ENCODE measurements at regions not wholly inside any gene's neighbourhood (a gene's known extent, or its start where the extent isn't known, plus 50 kb on each side); places are given as distances from the start of the nearest gene placed in this dataset.
"Not testable (repeated sequence)": the region's sequence is repeated elsewhere in the genome, so short reads cannot be mapped to it uniquely, and the experiment has no call there.

DNA sequence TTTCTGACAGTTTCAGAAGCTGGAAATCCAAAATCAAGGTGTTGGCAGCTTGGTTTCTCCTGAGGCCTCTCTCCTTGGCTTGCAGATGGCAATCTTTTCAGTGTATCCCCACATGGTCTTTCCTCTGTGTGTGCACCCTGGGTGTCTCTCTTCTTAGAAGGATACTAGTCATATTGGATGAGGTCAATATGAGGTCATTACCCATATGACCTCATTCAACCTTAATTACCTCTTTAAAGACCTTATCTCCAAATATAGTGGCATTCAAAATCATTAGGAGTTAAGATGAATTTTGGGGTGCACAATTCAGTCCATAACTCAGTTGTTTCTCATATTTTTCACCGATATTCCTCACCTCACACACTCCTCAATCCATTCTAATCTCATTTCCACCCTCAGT lies 92.4 kb upstream of the TGM3 start:
- DNase-seq (ENCODE audit: low read depth), result no peak

DNA sequence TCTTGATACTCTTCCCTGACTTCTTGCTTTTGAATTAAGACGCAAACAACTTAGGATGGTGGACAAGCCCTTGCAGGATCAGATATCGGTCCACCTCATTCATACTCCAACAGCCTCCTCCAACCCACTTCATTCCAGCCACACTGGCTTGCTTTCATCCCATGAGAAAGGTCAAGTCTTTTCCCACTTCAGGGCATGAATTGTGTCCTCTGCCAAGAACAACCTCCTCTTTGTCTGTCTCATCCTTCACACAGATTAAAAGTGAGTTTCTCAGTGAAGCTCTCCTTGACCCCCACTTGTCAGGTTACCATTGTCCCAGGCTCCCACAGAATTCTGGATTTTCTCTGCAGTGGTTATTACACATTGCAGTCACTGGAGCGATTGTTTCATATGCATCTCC lies 91.8 kb upstream of the TGM3 start:
- no peak for DNase-seq (ENCODE audit: low read depth)

DNA sequence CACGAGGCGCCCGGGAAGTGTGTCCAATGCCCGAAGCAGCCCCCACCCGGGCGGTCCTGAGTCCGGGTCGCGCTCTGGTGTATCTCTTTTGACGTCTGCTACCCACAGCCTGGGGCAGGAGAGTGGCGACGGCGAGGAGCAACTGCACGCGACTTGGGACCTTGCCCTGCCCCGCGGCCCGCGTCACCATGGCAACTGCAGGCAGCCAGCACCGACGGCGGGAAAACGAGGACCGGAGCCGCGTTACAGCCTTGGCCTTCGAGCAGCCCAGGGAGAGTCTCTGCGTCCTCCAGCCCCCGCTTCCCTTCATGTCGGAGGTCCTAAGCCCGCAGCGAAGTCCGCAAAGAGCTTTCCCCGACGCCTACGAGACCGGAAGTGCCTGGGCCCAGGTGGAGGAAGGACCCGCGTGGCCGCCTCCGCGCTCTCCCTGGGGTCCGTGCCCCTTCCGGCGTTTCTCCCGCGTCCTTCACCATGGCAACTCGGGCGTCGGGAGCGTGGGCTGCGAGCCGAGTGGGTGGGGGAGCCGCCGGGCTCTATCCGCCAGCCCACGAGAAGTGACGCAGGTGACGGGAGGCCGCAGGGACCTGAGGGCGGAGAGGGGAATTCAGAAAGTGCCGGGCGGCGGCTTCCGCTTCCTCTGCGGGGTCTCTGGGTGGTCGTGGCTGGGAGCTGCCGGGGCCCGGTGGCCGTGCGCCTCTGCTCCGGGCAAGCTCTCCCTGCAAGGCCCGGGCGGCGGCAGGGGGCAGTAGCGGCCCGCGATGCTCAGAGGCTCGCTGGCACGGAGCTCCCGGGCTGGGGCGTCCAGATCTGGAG lies 88.6 kb upstream of the TGM3 start:
- peak; percentile 41 for DNase-seq (ENCODE audit: low read depth)

DNA sequence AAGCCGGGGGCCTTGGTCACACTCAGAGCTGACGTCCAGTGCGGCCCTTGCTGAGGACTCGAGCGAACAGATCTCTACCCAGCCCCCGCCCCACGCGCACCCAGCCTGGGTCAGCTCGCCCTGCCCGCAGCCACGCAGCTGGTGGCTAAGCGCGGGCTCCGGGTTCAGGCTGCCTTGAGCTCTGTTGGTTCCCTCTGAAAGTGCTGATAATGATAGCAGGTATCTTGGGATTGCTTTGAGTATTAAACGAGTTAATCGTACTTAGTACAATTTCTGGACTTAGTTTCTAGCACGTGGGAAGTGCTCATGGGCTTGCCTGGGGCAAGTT lies 88.1 kb upstream of the TGM3 start:
- no peak for DNase-seq (ENCODE audit: low read depth)

DNA sequence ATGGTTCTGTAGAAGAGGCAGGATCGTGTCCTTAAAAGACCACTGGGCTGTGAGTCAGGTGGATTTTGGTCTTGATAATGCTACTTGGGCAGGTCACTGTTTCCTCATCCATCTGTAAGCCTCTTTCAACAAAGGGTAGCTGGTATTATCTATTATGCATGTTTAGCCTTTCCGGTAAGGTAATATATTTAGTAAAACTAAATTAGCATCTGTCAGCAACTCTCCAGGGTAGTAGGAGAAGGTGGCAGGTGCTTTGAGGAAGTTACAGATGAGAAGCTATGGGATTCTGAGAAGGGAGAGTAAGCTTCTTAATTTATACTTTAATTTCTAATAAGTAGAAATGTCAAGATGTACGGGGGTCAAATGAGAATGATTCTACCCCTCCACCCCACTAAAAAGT lies 86.9 kb upstream of the TGM3 start:
- DNase-seq (ENCODE audit: low read depth), result no peak

DNA sequence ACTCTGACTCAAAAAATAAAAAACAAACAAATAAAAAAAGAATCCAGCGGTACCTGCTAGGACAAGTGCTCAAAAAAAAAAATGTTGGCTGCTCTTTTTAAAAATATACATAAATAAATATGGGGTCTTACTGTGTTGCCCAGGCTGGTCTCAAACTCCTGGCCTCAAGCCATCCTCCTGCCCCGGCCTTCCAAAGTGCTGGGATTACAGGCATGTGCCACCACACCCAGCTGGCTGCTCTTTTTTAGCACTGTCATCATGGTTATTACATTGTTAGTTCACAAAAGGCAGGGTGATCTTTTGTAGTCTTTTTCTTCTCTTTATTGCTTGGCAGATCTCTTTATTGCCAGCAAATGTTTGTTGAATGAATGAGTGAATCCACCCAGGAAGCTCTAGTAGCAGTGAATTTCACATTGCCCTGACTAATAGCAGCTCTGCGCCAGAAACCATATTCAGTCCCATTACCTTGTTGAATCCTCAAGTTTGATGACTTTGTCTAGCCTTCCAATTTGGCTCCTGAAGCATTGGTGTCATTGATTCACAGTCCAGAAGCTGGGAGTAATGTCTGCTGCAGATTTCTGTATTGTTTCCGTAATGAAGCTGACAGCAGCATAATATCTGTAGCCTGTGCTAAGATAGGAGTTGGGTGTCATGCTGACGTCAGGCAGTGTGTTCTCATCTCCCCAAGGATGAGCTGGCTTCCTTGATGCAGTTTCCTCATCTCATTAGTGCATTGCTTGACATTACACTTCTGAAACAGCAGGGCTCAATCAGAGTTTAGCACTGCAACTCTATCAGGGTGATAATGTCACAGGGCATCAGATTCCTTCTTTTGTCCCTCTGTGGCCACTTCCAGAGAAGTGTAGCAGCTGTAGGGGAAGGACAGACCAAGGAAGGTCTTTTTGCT lies 84.9 kb upstream of the TGM3 start:
- DNase-seq (ENCODE audit: low read depth), result no peak

DNA sequence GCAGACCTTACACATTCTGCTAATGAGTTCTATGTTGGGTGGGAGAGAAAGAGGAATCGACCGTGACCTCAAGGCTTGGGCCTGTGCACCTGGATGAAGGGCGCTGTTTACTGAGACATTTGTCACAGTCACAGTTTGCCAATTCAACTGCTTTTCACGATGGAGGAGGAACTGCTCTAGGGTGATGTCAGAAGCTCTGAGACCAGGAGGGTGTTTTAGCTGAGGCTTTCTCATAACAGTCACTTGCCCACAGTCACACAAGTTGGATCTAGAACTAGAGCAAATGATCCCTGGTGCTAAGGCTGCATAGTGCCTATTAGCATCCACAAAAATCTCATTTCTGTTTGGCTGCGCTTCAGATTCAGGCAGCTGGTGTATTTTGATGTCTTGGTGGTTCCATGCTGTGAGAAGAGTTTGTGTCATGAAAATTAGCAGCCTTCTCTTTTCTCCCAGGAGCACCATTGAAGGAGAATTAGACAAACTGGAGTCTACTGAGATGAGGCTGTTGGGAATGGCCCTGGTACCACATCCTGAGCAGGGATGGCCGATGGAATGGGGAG lies 83.3 kb upstream of the TGM3 start:
- DNase-seq (ENCODE audit: low read depth), result no peak

DNA sequence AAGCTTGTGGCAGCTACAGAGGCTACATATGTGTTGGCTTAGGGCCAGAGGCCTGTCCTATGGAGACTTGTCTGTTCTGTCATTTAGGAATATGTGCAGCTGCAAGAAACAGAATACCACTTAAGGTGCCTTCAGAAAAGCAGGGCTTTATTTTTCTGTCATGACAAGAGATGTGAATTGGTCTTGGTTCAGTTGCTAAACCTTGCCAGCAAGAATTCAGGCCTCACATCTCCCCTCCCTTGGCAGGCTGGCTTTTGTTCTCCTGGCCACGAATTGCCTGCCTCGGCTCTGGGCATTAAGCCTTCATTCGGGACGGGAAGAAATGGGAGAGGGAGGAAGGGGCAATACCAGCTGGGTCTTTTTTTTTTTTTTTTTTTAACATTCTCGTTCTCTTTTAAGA lies 82.4 kb upstream of the TGM3 start:
- no peak for DNase-seq (ENCODE audit: low read depth)

DNA sequence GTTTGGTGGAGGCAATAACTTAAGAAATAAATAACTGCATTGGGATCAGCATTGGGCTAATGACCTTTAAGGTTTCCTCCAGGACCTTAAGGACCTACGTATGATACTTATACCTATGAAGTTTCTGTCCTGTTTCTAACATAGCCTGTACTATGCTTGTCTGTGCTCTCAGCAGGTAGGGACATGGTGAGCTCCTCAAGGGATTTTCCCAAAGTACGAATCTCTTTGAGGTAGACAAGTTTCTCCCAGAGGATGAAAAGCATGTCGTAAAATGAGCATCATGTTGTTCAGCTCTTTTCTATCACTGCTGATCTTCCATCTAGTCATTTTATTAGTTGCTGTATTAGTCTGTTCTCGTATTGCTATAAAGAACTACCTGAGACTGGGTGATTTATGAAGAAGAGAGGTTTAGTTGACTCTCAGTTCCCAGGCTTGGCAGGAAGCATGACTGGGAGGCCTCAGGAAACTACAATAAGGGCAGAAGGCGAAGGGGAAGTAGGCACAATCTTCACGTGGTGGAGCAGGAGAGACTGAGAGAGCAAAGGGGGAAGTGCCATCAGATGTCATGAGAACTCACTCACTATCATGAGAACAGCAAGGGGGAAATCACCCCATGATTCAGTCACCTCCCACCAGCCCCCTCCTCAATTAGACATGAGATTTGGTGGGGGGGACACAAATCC lies 77.8 kb upstream of the TGM3 start:
- DNase-seq (ENCODE audit: low read depth), result no peak

DNA sequence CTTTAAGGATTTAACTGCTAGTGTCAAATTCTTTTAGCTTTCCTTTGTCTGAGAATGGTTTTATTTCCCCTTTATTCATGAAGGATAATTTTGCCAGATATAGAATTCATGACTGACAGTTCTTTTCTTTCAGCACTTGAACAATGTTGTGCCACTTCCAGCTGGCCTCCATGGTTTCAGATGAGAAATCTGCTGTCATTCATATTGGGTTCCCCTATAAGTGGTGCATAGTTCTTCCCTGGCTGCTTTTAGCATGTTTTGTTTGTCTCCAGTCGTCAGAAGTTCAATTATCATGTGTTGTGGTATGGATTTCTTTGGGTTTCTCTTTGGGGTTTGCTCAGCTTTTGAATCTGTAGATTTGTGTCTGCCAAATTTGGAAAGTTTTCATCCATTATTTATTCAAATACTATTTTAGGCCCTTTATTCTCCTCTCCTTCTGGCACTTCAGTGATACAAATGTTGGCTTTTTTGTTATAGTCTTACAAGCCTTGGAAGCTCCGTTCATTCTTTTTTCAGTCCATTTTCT lies 76.3 kb upstream of the TGM3 start:
- no peak for DNase-seq (ENCODE audit: low read depth)

DNA sequence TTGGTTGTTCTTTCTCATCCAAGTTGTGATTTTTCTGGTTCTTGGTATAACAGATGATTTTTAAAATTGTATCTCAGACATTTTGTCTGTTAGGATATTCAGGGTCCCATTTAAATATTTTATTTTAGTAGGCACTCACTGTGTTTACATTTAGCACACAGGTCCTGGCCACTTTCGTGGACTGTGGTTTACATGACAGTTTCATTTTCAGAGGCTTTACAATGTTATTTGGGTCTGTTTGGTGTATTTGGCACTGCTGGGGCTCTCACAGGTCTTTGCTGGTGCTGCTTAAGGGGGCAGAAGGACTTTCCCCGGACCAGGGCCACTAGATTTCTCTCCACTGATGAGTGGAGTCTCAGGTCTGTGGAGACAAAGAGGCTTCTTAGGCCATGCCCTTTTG lies 75.5 kb upstream of the TGM3 start:
- no peak for DNase-seq (ENCODE audit: low read depth)

DNA sequence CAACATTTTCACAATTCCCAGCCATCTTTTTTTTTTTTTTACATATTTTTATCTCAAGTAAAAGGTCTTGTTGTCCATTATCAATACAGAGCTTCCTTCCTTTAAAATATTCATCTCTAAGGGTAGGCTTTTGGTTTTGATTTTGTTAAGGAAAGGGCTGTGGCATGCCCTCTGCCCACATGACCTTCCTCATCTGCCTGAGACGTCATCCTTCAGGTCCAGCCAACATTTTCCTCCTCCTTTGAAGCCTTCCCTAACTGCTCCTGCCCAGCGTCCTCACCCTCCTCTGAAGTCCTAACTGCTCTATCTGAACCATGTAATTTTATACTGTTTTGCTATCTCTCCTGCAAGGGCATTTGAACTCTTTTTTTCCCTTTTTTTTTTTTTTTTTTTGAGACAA lies 73.9 kb upstream of the TGM3 start:
- no peak for DNase-seq (ENCODE audit: low read depth)

DNA sequence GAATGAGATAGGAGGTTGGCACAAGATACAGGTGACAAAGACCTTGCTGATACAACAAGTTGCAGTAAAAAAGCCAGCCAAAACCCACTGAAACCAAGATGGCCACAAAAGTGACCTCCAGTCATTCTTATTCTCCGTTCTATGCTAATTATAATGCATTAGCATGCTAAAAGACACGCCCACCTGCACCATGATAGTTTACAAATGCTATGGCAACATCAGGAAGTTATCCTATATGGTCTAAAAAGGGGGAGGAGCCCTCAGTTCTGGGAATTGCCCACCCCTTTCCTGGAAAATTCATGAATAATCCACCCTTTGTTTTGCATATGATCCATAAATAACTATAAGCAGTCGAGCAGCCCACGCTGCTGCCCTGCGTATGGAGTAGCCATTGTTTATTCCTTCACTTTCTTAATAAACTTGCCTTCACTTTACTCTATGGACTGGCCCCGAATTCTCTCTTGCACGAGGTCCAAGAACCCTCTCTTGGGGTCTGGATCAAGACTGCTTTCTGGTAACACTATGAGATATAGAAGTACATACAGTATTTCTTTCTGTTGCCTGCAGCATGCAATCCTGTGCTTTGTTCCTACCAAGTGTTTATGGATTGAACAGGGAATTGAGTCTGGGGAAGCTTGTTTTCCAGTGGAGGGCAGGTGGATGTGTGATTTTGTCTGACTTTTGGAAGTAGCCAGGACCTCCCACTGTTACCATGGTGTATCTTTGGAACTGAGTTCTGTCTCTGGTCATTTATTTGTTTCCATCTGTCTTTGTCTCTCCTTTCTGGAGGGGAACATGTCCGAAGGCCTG lies 72.0 kb upstream of the TGM3 start:
- no peak for DNase-seq (ENCODE audit: low read depth)

DNA sequence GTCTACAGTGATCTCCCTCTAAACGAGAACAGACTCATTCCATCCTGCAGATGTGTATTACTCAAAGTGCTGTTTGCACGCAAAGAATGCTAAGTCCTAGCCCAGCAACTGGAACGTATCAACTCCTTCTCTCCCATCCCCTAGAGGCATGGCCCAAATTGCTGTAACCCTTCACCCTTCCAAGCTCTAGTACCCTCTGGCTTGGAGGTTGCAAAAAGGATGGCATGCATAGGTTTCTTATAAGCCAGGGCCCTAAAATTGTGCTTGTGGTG lies 71.5 kb upstream of the TGM3 start:
- DNase-seq (ENCODE audit: low read depth), result no peak

DNA sequence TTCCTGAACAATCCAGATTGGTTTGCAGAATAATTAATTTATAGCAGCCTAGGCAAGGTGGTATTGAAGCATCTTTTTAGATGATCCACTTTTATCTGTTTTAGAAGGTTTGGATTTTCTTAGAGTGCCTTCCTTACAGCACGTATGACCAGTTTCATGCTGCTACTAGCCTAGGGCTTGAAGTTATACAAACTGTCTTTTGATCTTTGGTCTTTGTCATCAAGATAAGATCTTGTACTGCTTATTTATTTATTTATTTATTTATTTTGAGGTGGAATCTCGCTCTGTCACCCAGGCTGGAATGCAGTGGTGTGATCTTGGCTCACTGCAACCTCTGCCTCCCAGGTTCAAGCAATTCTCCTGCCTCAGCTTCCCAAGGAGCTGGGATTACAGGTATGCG lies 68.5 kb upstream of the TGM3 start:
- not testable (repeated sequence) for DNase-seq (ENCODE audit: low read depth)

DNA sequence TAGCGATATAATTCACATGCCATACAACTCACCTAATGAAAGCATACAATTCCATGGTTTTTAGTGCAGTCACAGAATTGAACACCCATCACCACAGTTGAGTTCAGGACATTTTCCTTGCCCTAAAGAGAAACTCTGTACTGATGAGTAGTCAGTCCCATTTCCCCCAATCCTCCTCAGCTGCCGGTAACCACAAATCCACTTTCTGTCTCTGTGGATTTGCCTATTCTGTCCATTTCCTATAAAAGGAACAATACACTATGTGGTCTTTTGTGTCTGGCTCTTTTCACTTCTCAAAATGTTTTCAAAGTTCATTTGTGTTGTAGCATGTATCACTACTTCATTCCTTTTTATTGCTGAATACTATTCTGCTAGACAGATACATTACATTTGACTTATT lies 67.9 kb upstream of the TGM3 start:
- DNase-seq (ENCODE audit: low read depth), result no peak

DNA sequence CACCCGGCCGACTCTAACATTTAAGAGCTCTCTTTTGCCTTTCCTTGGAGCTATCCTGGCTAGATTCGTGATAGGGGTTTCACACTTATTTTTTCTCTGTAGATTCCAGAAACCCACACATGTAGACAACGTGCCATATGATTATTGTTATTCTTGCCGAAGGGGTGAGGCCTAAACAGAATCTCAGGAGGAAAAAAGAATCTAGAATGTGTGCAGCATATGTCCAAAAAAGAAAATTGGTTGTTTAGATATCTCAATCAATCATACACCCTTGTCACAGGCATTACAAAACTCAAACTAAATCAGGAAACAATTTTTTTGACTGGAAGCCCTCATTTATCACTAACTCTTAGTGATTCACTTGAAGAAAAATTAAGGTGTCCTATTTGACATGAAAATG lies 66.9 kb upstream of the TGM3 start:
- DNase-seq (ENCODE audit: low read depth), result no peak

DNA sequence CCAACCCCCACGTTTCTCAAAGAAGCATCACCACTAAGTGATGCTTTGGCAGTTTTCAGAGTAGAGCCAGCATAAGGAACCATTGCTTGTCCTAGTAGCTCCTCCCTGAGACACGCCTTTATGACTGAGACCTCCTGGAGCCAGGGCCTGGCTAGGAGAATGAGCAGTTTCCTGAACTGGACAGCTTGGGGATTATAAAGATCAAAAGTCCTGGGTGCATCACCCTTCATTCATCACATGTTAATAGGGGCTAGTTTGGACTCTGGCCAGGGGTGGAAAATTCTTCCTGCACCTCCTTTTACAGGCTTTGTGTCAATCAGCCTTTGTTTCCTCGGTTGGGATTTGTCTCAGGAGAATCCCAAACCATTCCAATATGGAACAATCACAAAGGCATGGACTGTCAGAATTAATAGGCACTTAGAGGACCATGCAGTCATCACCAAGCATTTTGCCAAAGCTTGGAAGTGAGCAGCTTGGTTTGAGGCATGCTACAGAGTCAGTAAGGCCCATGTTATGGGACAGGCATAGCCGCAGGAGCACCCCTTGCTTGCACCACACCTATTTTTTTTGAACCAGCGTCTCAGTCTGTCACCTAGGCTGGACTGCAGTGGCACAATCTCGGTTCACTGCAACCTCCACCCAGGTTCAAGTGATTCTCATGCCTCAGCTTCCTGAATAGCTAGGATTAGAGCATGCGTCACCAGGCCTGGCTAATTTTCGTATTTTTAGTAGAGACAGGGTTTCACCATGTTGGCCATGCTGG lies 64.9 kb upstream of the TGM3 start:
- no peak for DNase-seq (ENCODE audit: low read depth)

DNA sequence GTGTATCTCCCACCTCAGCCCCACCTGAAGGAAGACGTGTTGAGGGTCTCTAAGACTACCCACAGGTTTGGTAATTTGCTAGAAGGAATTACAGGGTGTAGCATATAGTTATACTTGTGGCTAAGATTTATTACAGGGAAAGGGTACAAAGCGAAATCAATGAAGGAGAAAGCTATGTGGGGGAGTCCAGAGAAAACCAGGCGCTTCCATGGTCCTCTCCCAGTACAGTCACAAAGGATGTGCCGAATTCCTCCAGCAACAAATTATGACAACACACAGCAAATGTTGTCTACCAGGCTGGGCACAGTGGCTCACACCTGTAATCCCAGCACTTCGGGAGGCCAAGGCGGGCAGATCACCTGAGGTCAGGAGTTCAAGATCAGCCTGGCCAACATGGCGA lies 64.1 kb upstream of the TGM3 start:
- no peak for DNase-seq (ENCODE audit: low read depth)

DNA sequence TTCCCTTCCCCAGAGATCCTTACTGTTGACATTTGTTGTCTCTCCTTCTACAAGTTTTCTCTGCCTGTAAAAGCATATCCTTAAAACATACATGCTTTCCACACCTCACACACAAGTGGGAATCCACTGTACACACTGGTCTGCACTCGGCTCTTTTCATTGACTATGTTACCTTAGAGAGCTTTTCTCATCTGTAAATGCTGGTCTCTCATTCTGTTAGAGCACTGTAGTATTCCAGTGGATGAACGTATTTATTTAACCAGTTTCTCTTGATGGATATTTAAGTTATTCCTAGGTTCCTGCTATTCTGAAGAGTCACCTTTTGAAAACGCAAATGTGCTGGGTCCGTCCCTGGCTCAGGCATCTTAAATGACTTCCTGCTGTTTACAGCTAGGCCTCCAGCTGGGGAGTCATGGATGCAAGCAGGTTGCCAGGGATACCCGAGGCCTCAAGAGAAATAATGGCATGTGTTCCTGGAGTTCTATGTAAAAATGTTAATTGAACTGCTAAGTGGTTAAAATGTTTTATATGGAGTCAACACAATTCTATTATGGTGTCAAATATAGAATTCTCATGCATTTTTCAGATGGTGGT lies 61.1 kb upstream of the TGM3 start:
- DNase-seq (ENCODE audit: low read depth), result no peak

DNA sequence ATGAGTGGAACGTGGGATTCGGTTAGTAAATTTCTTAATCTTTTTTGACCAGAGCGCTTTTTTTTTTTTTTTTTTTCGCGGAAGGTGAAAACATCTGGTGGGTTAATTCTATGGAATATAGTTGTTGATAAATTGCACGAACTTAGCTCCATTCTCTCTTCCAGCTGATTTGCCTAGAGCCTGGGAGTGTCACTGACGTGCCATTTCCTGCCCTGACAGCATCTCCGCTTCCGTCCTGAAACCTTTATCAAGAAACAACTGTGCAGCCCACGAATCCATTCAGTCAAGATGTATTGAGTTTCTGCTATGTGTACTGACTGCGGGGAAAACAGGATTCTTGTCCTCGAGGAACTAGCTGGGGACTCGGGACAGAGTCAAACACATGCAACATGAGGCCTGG lies 59.5 kb upstream of the TGM3 start:
- no peak for DNase-seq (ENCODE audit: low read depth)

All from stimulated activated CD8-positive, alpha-beta memory T cell treated with anti-CD3 and anti-CD28 coated beads, Interleukin-15, amount 100 ng/mL, for 24 hours (primary cell).